HepG2 (cell line): ENCODE measurements at regions not wholly inside any gene's neighbourhood (a gene's known extent, or its start where the extent isn't known, plus 50 kb on each side); places are given as distances from the start of the nearest gene placed in this dataset.

ENCODE experiments used
- ATAC-seq: fragments of 200-7000 bp; cut with Tn5 transposase; 3 replicates; pipeline ENCODE4 v1.9.1; 2020; ENCODE audit warnings: mild to moderate bottlenecking, moderate library complexity
- BruUV-seq: library from RNA; stranded (reverse); fragments of 400-500 nt; replicated peaks from 2 replicates; lab custom pipeline; 2021; lab: Mats Ljungman, UMichigan
- CTCF ChIA-PET: fragments of 300-600 bp; formaldehyde crosslinking; extraction: SDS; loops from one replicate; lab custom pipeline; 2021; ENCODE audit warnings: low total read pairs, inconsistent platforms, low intra/inter-chr PET ratio; lab: Yijun Ruan, JAX
- POLR2A ChIA-PET: fragments of 350-600 bp; sonication (Branson Sonifier 250); formaldehyde crosslinking; loops from one replicate; lab custom pipeline; 2020; ENCODE audit warnings: antibody characterized with exemption, inconsistent platforms; lab: Yijun Ruan, JAX
- DNase-seq: peaks from one replicate; pipeline ENCODE4 v3.0.0-alpha.2; 2015; ENCODE audit warnings: low spot score
- FAIRE-seq: peaks from 3 replicates; lab custom pipeline; 2011; peaks lifted over from hg19 to GRCh38; lab: Jason Lieb, UNC
- H2AFZ ChIP-seq: one replicate; pipeline ENCODE4 v1.6.1; 2011; ENCODE audit warnings: low read length, inconsistent platforms
- H3K27ac ChIP-seq: fragments of 300-600 bp; 3 replicates; pipeline ENCODE4 v1.8.0; 2011; ENCODE audit warnings: mixed run types, mild to moderate bottlenecking, mixed read lengths, low read length, inconsistent platforms; ENCODE audit not compliant: insufficient read depth; ENCODE audit errors: extremely low read length
- H3K27me3 ChIP-seq, 2 experiments: fragments of 200-600 bp in 1 of 2; 2 replicates in 1 of 2; 3 replicates in 1 of 2; pipeline versions ENCODE4 v1.6.0 to v1.8.0; 2011; ENCODE audit warnings: low read length in 2 of 2, mild to moderate bottlenecking in 2 of 2, moderate library complexity in 2 of 2, inconsistent platforms in 1 of 2; ENCODE audit not compliant: insufficient read depth in 2 of 2, control insufficient read depth in 1 of 2
- H3K36me3 ChIP-seq, 2 experiments: fragments of 200-600 bp in 1 of 2; replicated peaks in 1 of 2; 2 replicates in 1 of 2; 3 replicates in 1 of 2; pipeline versions ENCODE4 v1.5.1 to v1.8.0; 2011; ENCODE audit warnings: low read length in 2 of 2, inconsistent platforms in 1 of 2; ENCODE audit not compliant: insufficient read depth in 2 of 2, control insufficient read depth in 1 of 2
- H3K4me1 ChIP-seq: 2 replicates; pipeline ENCODE4 v1.5.1; 2012; ENCODE audit warnings: low read length, inconsistent platforms; ENCODE audit not compliant: insufficient read depth
- H3K4me2 ChIP-seq: 2 replicates; pipeline ENCODE4 v1.6.0; 2011; ENCODE audit warnings: low read depth, low read length, inconsistent platforms
- H3K4me3 ChIP-seq, 3 experiments: fragments of 200-600 bp in 1 of 3; sonication (generic), shearing (Covaris generic) in 1 of 3; replicated peaks in 1 of 3; 2 replicates each; pipeline ENCODE4 v1.5.1; 2011 to 2016; ENCODE audit warnings: low read length in 3 of 3, inconsistent platforms in 2 of 3, low read depth in 2 of 3, mild to moderate bottlenecking in 2 of 3, control low read depth in 1 of 3, mixed read lengths in 1 of 3; ENCODE audit not compliant: insufficient read depth in 1 of 3
- H3K79me2 ChIP-seq: one replicate; pipeline ENCODE4 v1.6.1; 2011; ENCODE audit warnings: low read length, inconsistent platforms; ENCODE audit not compliant: insufficient read depth
- H3K9ac ChIP-seq: 2 replicates; pipeline ENCODE4 v1.6.0; 2011; ENCODE audit warnings: mild to moderate bottlenecking, low read depth, low read length, inconsistent platforms; ENCODE audit not compliant: insufficient read depth
- H3K9me3 ChIP-seq: 2 replicates; pipeline ENCODE4 v1.5.1; 2012; ENCODE audit warnings: mild to moderate bottlenecking, low read length
- H4K20me1 ChIP-seq: 2 replicates; pipeline ENCODE4 v1.6.0; 2011; ENCODE audit warnings: inconsistent platforms, mild to moderate bottlenecking, low read length, moderate library complexity; ENCODE audit not compliant: insufficient read depth
- DR1 ChIP-seq: sonication (generic); formaldehyde crosslinking; IDR thresholded peaks from 2 replicates; pipeline ENCODE4 v1.8.0; 2021; ENCODE audit warnings: mild to moderate bottlenecking, missing genetic modification reagents, inconsistent platforms
- MAFF ChIP-seq: IDR thresholded peaks from 2 replicates; pipeline ENCODE4 v1.6.1; 2011; ENCODE audit warnings: low read depth, low read length, improper control_type of control experiment
- MAFK ChIP-seq, 2 experiments: IDR thresholded peaks in 1 of 2; conservative IDR thresholded peaks in 1 of 2; 2 replicates each; pipeline ENCODE4 v1.6.1; 2011; ENCODE audit warnings: improper control_type of control experiment in 2 of 2, low read length in 2 of 2
- U2AF2 ChIP-seq: fragments of 200-400 bp; formaldehyde crosslinking; IDR thresholded peaks from 2 replicates; pipeline ENCODE4 v1.6.1; 2017; ENCODE audit warnings: low read depth, mild to moderate bottlenecking, low read length
- ZFAT ChIP-seq: sonication (generic); formaldehyde crosslinking; conservative IDR thresholded peaks from 2 replicates; pipeline ENCODE4 v1.8.1; 2023; ENCODE audit warnings: missing genetic modification reagents, inconsistent platforms
- ZNF121 ChIP-seq: sonication (generic); formaldehyde crosslinking; IDR thresholded peaks from 2 replicates; pipeline ENCODE4 v1.5.0; 2020; ENCODE audit warnings: mild to moderate bottlenecking, missing genetic modification reagents
- ZNF251 ChIP-seq: sonication (generic); formaldehyde crosslinking; IDR thresholded peaks from 2 replicates; pipeline ENCODE4 v1.9.0; 2021; ENCODE audit warnings: mild to moderate bottlenecking, missing genetic modification reagents
- WGBS: methylation state at CpG from one replicate; pipeline ENCODE4 v1.1.6; 2017; ENCODE audit warnings: low lambda C conversion rate; 5-methylcytosine and 5-hydroxymethylcytosine counted together
- in situ Hi-C: cut with HindIII; loops from 2 replicates; pipeline ENCODE4 v1.10.0; 2017; ENCODE audit warnings: low pct_unique_long_range_greater_than_20kb; ENCODE audit not compliant: extremely low pct_ligation_motif_present
- intact Hi-C: fragments of 100-400 bp; cut with micrococcal nuclease; formaldehyde crosslinking; loops from one replicate; pipeline ENCODE4 v1.10.0; 2022; ENCODE audit not compliant: unreplicated experiment

- FAIRE-seq = no peak
- Histone ChIP-seq H2AFZ (no peak overlapping the region), H3K79me2 (no peaks in the 10 kb centered on the region)
Observed at GRCh38 chr2:83993873-83994632, 465.0 kb downstream of the SUCLG1 start.

GRCh38 chr2:83991992-83992391 lies 467.1 kb downstream of the SUCLG1 start:
- DNase-seq = no peak
- H3K36me3 ChIP-seq = no peaks in the 10 kb centered on the region
- peaks cover 20% of the 10 kb centered on the region for H3K9me3 ChIP-seq
- 35% methylated on average over 3 of the region's 3 CpGs for WGBS
- POLR2A ChIA-PET = no interaction called here
- CTCF ChIA-PET = no interaction called here
- ATAC-seq = no peak
- intact Hi-C loops = no loop called here
- H2AFZ ChIP-seq = no peak overlapping the region
- H3K4me3 ChIP-seq = no peak overlapping the region
- TF ChIP-seq DR1 (CRISPR knock-in tag) = no peak
- peak; percentile 28 to 35; a peak in 2 of 4 replicates for TF ChIP-seq MAFK (conservative IDR thresholded peaks at IDR 0.05 in 1 of 2, IDR thresholded peaks at IDR 0.05 in 1 of 2; ENCODE audit: low read length in 2 of 2)
- TF ChIP-seq MAFF = 0 out of 2 replicates have a peak, but pooled peaks have one; percentile 3
- TF ChIP-seq, all 625 proteins: peak for 2
- no peaks in the 10 kb centered on the region for H3K4me1 ChIP-seq
- H3K79me2 ChIP-seq = no peaks in the 10 kb centered on the region
- FAIRE-seq = no peak
- no peaks in the 10 kb centered on the region for H4K20me1 ChIP-seq
- H3K4me2 ChIP-seq = no peak overlapping the region
- no peak overlapping the region for H3K9ac ChIP-seq
- no peak overlapping the region for H3K27ac ChIP-seq
- BruUV-seq = no TSS peak
- H3K27me3 ChIP-seq = no peaks in the 10 kb centered on the region
- in situ Hi-C loops = no loop called here

More at GRCh38 chr2:83993873-83994632, 465.0 kb downstream of the SUCLG1 start:
- Histone ChIP-seq H3K4me1 (no peaks in the 10 kb centered on the region), H3K4me3 (no peak overlapping the region), H3K27me3 (no peaks in the 10 kb centered on the region), H3K27ac (no peak overlapping the region), H3K36me3 (no peaks in the 10 kb centered on the region), H3K9ac (no peak overlapping the region), H3K9me3 (peaks cover 11% of the 10 kb centered on the region), H4K20me1 (no peaks in the 10 kb centered on the region), H3K4me2 (no peak overlapping the region)
- no TSS peak for BruUV-seq
- TF ChIP-seq ZNF121 (CRISPR knock-in tag) (no peak), ZNF251 (CRISPR knock-in tag) (no peak), U2AF2 (no peak), ZFAT (CRISPR knock-in tag) (no peak)
- ChIA-PET CTCF (no interaction called here), POLR2A (no interaction called here)
- in situ Hi-C loops = no loop called here
- ATAC-seq (no peak), DNase-seq (no peak)
- WGBS = 2% methylated on average over 1 of the region's 1 CpG
- intact Hi-C loops = no loop called here
